Activated CD4-positive, alpha-beta T cell treated with anti-CD3 and anti-CD28 coated beads, Interleukin-2, amount 50 U/mL, for 4 hours (primary cell): ENCODE measurements at regions not wholly inside any gene's neighbourhood (a gene's known extent, or its start where the extent isn't known, plus 50 kb on each side); places are given as distances from the start of the nearest gene placed in this dataset.
"Not testable (repeated sequence)": the region's sequence is repeated elsewhere in the genome, so short reads cannot be mapped to it uniquely, and the experiment has no call there.

Source experiments
- DNase-seq, 2 experiments: peaks; one replicate each; pipeline ENCODE4 v3.0.0-alpha.2; 2020

DNA sequence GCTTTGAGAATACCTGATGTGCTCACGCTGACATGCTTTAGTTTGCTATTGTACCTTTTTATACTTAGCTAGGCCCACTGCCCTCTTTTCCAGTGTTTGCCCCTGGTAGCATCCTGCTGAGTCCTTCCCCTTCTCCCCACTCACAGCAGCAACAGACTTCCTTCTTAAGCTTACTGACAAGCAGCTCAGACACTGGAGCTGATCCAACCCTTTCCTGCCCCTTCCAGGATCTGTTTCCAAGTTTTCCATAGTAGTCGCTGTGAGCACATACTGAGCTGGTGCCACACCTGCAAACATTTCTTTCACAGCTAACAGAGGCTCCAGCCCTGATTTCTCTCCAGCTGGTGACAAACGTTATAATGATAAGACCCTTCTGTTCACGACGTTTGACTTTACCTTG, 991.4 kb upstream of the CELF4 start:
- DNase-seq = no peak

DNA sequence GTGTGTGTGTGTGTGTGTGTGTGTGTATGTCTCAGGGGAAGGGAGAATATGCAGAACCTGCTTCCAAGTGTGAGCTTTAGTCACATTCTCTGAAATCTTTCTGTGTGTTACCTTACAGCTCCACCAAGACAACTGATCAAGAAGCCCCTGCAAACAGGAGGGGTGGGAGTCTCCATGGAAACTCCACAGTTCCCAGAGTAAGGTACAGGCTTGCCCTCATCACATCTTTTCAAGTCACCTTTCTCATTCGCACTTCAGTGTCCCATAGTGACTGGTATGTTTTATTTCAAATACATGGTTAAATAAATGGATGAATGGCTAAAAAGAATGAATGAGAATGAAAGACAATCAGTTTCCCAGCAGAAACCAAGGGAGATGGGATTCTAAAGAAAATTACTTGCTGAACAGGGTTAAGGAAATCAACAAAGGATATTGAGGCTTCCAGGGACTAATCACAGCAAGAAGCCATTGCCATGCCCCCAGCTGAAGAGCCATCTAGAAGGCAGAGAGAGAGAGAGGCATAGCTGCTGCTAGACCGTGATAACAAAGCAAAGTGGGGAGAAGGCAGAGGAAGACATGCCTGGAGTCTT, 987.2 kb upstream of the CELF4 start:
- no peak for DNase-seq

DNA sequence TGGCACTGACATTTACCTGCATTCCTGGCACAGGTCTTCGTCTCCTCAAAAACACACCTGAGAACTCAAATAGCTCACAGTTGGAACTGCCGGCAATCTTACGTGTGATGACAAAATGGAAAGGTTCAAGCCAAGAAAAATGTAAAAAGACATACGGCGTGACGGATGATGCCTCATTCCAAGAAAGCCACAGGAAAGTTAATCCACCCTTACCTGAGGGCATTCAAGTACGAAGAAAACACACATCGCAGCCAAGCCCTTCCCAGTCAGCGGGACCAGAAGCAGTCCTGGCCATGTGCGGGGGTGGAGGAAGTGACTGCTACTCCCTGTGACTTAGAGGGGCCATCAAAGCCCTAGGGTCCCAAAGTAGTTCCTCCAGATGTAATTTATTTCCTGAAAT, 986.3 kb upstream of the CELF4 start:
- DNase-seq = no peak

DNA sequence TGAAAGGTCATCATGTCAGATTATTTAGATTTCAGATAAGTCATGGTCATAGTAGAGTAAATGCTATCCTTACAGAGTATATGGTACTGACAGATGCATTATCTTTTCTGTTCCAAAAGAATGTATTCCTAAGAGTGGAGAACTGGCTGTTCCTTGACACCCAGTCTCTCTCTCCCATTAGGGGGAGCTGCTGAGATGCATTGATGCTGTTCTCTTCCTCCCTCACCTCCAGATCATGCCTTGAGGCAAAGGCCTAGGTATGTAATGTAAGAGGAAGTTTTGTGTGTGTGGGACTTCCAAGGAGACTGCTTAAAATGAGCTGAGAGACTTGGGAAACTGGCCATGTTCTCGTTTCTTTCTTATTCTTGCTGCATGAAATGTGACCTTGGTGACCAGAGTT, 979.5 kb upstream of the CELF4 start:
- no peak for DNase-seq

DNA sequence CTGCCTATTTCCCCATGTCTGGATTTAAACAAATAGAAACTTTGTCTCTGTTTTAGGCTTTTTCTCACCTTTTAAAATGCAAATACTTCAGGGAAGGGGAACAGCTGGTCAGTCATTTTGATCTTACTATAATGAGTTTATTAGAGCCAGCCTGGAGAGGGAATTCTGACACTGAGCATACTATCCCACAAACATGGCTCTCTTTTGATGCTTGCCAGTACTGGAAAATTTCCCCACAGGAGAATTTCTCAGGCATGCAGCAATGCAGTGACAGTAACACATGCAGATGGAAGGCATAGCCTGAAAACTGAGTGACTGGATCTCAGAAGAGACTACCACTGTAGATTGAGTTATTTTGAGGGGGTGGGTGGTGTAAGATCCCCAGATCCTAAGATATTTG, 974.3 kb upstream of the CELF4 start:
- DNase-seq = no peak

DNA sequence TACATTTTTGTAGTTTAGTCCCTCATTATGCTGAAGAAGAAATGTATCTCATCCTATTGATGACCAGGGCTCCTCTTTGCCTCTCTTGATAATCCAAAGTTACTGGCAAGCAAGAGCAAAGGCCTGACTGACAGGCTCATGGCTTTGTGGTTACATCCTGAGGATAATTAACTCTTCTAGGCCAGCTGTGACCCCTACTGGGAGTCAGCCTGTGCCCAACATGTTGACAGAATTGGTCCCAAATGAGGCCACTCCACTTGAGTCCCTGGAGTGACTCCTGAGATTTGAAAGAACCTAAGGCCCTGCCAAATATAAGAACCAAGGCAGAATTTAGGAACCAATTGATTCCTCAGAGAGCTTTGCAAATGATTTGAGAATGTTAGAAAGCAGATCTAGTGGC, 973.8 kb upstream of the CELF4 start:
- no peak for DNase-seq

DNA sequence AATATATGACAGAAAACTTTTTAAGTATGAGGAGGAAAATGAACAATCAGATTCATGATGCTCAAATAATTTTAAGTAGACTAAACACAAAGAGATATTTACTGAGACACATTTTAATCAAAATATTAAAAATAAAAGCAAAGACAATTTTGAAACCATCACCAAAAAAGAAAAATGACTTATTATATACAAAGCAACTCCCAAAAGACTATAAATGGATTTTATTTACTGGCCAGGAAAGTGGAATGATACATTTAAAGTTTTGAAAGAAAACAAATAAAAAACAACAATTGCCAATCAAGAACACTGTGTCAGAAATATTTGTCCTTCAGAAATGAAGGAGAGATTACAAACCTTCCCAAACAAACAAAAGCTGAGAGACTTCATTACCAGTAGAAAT, 968.5 kb upstream of the CELF4 start:
- DNase-seq = no peak

DNA sequence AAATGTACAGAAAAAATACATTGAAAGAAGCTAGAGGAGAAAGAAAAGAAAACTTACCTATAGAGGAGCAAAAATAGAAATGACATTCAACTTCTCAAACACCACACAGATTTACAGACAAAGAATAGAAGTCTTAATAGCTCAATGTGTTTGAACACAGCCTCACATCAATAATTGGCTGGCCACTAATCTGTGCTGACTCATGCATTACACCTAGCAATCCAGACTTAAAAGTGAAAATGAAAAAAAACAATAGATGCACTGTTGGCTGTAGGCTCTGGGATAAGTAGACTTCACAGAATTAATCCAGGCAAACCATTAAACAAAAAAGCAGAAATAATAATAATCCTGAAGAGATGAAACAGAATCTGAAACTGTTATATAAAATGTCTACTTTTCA, 961.3 kb upstream of the CELF4 start:
- no peak for DNase-seq

DNA sequence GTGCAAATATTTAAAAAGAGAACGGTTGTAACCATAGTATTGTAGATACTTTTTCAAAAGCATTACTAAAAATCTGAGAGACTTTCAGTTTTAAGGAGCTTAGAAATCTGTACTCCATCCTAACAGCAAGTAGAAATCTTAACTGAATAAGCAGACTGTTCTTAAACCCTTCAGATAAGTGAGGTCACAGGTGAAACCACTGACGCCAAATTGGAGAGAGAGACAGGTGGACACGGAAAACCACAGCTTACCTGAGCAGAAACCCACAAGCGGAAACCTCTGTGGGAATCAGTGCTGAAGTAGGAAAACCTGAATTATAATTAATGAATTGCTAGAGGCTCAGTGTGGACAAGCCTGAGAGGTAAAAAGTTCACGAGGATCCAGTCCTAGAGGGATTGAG, 959.4 kb upstream of the CELF4 start:
- no peak for DNase-seq

DNA sequence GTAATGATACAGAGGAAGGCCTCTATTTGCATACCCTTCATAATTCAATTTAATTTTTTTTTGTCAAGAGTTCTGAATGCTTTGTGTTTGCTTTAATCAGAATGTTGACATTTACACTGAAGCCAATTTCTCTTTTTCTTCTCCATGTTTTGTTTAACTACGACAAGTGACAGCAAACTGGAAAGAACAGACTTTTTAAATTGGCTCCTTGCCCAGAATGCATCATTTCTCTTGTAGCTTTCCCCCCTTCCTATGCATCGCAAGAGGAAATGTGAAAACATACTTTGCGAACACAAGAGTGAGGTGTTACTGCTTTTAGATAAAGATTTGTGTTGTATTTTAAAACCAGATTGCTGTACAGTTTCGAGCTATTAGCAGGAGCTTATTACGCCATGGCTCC, 955.2 kb upstream of the CELF4 start:
- no peak for DNase-seq

DNA sequence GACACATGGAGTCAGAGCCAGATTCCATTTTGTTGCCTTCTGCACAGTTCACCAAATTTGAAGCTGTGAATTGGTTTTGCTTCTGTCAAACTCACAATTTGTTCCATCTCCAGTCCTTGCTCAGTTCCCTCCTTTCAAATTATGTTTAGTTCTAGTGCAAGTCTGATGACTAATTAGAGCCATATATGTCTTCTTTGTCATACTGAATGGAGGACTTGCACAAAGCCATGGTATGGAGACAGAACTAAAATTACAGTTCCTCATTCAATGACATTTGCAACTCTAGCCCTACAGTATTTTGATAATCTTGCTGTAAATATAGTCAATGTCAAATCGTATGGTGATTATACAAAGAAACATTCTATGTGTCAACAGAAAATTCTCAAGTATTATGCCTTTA, 936.9 kb upstream of the CELF4 start:
- no peak for DNase-seq

DNA sequence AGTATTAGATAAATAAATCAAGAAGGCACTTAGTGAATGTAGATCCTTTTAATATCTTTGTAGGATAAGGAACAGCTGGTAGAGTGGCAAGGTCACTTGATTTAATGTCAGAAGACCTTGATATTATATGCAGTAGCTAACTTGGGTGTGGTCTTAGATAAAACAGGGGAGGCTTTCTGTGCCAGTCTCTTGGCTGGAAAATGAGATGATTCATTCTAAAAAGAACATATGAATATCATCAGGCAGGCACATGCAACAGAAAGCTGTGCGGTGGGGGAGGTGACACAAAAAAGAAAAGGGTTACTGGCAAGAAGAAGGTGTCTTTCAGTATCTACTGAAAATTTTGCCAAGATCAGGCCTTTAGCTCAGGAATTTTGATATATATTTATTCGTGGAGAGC, 931.7 kb upstream of the CELF4 start:
- no peak for DNase-seq

DNA sequence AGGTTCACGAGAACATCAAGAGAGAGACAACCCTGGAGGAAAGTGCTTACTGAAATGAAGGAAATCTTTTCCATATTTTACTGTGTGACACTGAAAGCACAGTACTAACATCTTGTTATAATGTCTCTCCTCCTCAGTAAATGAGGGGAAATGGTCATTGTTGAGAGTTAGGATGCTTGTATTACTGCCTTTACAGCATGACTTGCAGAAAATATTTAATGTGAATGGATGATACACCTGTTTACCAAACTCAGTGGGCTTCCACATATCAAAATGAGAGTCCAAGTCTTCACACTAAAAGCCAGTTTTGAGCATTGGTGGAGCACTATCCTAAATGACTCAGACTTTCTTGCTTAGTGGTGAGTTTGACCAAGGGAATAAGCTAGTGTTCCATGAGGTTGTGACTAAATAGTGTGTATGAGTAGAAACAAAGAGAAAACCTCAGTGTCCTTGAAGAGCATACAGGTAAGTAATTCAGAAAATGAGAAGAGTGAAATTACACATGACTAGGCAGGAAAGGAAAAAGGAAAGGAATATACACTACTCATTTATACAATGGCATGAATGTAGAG, 930.7 kb upstream of the CELF4 start:
- no peak for DNase-seq

DNA sequence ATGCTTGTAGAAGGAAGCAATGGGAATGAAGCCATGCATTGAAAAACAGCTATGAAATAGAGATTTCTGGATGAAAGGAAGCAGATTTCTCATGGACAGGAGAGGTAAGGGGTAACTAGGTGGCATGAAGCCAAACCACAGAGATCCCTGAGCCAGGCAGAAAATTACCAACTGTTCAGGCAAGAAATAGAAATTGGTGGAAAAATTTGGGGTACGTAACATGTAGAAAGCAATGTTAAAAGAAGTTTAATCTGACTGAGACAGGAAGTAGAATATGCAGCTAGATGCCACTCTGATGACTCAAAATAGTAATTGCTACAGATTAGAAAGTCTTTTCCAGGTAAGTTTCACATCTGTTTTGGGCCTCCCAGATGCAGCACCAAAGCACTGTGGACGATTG, 928.5 kb upstream of the CELF4 start:
- DNase-seq = no peak

DNA sequence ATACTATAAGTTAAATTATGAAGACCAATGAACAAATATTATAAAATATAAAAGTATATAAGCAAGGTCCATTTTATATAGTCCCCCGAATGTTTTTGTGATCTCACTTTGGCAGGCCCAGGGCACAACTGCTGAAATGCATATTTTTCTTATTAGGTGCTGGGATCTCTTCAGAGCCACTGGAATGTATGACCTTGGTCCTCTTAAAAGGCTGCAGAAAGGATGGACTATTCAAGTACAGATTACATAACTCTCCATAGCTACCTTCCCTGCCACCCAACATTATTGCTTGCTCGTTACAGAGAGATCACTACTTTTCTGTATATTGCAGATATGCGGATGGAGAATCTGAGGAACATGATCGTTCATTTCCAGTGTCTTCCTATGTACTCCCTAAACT, 925.6 kb upstream of the CELF4 start:
- DNase-seq = no peak

DNA sequence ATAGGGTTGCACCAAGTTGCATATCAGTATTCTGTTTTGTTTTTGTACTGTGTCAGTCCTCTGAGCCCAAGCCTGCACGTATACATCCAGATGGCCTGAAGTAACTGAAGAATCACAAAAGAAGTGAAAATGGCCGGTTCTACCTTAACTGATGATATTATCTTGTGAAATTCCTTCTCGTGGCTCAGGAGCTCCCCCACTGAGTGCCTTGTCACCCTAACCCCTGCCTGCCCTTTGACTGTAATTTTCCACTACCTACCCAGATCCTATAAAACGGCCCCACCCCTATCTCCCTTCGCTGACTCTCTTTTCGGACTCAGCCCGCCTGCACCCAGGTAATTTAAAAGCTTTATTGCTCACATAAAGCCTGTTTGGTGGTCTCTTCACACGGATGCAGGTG, 924.1 kb upstream of the CELF4 start:
- DNase-seq = not testable (repeated sequence)

DNA sequence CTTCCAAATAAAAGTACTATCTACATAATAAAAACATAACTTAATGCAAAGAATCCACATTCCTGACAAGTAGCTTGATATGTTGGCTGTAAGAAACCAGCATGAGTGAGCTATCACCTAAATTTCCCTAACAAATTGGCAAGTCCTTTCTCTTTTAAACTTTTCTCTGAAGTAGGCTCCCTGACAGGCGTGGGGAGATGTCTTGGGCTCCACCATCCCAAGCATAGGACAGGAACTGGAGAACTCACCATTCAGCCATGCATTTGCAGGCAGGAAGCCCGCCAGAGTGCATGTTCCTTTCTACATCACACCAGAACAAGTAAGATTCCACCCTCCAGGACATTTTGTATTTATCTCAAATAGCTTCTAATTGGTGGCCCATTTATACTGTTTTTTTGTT, 921.9 kb upstream of the CELF4 start:
- DNase-seq = no peak

DNA sequence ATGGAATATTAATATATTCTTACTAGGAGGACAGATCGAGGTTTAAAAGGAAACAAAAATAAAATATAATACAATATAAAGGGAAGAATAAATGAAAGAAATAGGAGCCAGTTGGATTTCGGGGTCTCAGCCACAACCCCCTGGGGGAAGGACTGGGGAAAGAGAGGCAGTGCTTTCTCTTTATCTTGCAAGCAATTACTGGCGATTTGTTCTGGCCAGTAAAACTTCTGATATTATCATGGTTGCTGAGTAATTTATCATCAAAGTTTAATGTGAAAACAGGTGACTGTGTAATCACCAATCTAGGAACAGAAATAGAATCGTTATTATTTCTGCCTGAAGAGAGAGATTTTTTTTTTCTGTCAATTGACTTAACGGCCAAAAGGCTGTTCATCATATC, 917.7 kb upstream of the CELF4 start:
- no peak for DNase-seq

DNA sequence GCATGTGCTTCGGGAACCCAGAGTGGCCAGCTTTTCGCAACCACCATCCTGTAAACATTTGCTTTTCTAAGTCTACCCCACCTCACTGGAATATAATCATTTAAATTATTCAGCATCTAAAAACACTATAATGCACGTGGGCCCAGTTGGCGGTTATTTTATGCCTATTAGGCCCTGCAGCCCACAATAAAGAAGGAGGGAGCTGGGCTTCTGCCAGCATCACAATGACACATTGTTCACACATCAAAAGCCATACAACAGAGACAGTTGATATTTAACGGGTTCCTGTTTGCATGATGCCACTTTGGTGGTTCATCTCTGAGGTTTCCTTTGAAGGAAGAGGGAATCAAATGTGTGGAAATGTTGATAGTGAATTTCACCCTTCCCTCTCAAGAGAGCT, 916.0 kb upstream of the CELF4 start:
- no peak for DNase-seq

DNA sequence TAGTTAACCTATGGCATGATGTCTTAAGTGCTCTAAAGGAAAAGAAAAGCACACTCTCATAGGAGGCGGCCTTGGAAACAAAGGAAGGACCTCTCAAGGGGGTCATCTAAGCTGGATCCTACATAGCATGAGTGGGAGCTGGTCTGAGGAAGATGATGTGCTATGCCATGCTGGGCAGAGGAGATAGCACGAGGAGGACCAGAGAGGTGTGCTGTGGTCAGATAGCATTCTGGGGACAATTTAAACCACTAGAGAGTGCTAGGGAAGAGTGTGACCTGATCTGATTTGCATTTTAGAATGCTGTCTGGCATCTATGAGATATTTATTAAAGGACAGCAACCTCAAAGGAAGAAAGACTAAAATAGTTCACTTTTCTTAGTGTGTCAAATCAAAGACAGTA, 910.1 kb upstream of the CELF4 start:
- no peak for DNase-seq

DNA sequence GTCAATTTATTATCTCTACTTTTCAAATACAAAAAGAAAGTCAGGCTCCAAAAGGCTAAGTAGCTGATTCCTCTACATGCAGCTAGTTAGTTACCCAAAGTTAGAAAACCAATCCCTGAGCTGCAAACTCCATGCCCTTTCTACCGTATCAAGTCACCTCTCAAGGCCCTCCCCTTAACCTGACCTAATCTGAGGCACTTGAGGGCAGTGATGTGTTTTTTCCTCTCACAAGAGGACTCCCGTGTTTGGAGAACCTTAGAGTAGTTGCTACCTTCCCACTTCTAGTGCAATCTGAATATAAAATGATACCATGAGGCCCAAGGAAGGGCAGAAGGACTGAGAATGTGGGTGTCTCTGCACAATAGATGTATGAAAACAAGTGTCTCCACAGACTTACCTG, 907.9 kb upstream of the CELF4 start:
- DNase-seq = no peak

DNA sequence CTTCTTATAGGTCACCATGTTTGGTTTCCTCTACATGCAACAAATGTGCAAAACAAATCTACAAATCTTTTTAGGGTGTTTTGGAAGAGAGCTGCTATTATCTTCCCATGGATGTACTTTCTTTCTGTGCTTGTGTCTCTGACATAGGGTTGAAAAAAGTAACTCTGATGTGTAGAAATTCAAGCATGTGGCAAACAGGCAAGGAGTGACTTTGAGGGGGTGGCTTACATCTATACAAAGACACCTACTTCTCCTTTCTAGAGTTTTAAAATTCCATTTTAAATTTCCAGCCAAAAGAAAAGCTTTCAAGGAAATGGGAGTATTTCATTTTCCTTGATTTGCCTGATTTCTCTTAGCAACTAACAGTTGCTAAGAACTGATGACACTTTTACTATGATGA, 904.8 kb upstream of the CELF4 start:
- no peak for DNase-seq

DNA sequence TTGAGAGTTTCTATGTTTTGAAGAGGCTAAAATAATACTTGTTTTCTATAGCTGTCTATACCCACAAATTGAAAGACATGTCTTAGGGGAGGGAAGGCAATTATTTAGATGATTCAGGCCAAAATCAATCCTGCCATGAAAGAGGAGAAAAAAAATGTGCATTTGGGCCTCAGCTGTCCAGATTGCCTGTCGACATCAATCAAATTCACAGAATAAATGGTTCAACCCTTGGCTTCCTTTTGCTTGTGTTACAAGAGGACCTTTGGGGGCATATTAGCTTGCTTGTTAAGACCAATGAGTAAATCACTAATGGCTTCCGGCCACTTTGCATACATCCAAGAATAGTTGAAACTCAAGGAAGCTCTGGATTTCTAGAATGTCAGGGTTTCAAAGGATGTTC, 900.8 kb upstream of the CELF4 start:
- DNase-seq = no peak

DNA sequence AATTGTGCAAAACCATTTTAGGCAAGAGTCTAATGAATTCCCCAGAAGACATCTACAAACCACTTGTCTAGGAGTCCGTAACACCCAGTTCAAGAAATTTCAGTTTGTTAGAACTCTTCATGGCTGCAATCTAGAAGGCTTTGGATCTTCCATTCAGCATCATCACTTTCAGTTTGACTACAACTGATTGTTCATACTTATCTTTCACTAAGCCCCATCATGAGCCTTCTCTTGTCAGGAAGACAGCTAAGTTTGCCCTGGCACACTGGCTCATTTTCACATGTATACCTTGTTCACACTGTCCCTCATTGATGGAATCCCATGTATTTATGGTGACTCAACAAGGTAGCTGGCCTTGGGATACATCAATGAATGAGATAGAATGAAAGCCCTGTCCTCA, 898.4 kb upstream of the CELF4 start:
- DNase-seq = no peak

DNA sequence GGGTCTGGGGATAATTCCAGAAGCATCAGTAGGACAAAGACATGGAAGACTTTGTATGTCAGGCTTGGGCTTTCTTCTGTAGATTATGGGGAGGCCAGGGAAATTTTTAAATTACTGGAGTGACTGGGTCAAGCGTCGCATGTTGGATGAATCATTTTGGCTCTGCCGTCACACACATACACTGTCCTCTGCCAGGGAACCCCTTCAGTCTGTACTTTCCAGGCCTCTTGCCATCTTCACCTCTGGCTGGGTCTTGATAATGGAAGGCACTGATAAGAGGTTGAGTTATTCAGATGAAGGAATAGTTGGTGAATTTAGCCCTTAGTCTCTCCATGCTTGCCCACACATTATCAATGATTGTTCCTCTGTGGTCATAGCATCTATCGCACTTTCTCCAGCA, 895.1 kb upstream of the CELF4 start:
- DNase-seq = no peak
